ENCODE measurements at regions not wholly inside any gene's neighbourhood (a gene's known extent, or its start where the extent isn't known, plus 50 kb on each side); places are given as distances from the start of the nearest gene placed in this dataset.

GRCh38 chr1:105427543-105427942, 1628.9 kb upstream of the PRMT6 start:
- no peaks in the 10 kb centered on the region for H3K36me3 ChIP-seq (replicated peaks in 1 of 2; ENCODE audit: control insufficient read depth in 1 of 2, insufficient read depth in 2 of 2, low read length in 2 of 2)
- 0 out of 2 replicates have a peak, but pooled peaks cover 6% of the 10 kb centered on the region for H3K9me3 ChIP-seq (ENCODE audit: low read length)
- in situ Hi-C loops (cut with HindIII; ENCODE audit: extremely low pct_ligation_motif_present, low pct_unique_long_range_greater_than_20kb): no loop called here
- H3K9ac ChIP-seq (ENCODE audit: insufficient read depth, low read depth, low read length): no peak overlapping the region
- no TSS peak for BruUV-seq (replicated peaks)
- FAIRE-seq (no peak), DNase-seq (ENCODE audit: low spot score) (no peak), ATAC-seq (no peak)
- ChIA-PET CTCF (ENCODE audit: low intra/inter-chr PET ratio, low total read pairs) (no interaction called here), POLR2A (no interaction called here)
- no peak for TF ChIP-seq ATF5 (CRISPR knock-in tag; IDR thresholded peaks at IDR 0.05; ENCODE audit: low read depth)
- TF ChIP-seq PHF21A (CRISPR knock-in tag; IDR thresholded peaks at IDR 0.05): no peak
- TF ChIP-seq ZNF639 (CRISPR knock-in tag; conservative IDR thresholded peaks at IDR 0.05): no peak
- TF ChIP-seq ZNF367 (CRISPR knock-in tag; IDR thresholded peaks at IDR 0.05; ENCODE audit: borderline replicate concordance): no peak
- TF ChIP-seq NAIF1 (CRISPR knock-in tag; IDR thresholded peaks at IDR 0.05; ENCODE audit: borderline replicate concordance): no peak
- TF ChIP-seq ZNF816 (CRISPR knock-in tag; IDR thresholded peaks at IDR 0.05; ENCODE audit: borderline replicate concordance): no peak
- H4K20me1 ChIP-seq (ENCODE audit: insufficient read depth, low read length): no peaks in the 10 kb centered on the region
- WGBS (ENCODE audit: low lambda C conversion rate): 2% methylated on average over 2 of the region's 2 CpGs
- intact Hi-C loops (cut with micrococcal nuclease; ENCODE audit: unreplicated experiment): no loop called here
- H3K27ac ChIP-seq (ENCODE audit: extremely low read length, insufficient read depth, low read length): no peak overlapping the region
- H3K4me1 ChIP-seq (ENCODE audit: insufficient read depth, low read length): no peaks in the 10 kb centered on the region
- H3K4me3 ChIP-seq (replicated peaks in 1 of 3; ENCODE audit: insufficient read depth in 1 of 3, low read depth in 2 of 3, low read length in 3 of 3): no peak overlapping the region
- no peaks in the 10 kb centered on the region for H3K27me3 ChIP-seq (ENCODE audit: control insufficient read depth in 1 of 2, insufficient read depth in 2 of 2, low read length in 2 of 2)
- no peaks in the 10 kb centered on the region for H3K79me2 ChIP-seq (ENCODE audit: insufficient read depth, low read length)
- no peak overlapping the region for H3K4me2 ChIP-seq (ENCODE audit: low read depth, low read length)
- no peak overlapping the region for H2AFZ ChIP-seq (ENCODE audit: low read length)

GRCh38 chr1:105436589-105437259, 1619.8 kb upstream of the PRMT6 start:
- ChIA-PET POLR2A (no interaction called here), CTCF (ENCODE audit: low intra/inter-chr PET ratio, low total read pairs) (no interaction called here)
- no peaks in the 10 kb centered on the region for H3K36me3 ChIP-seq (replicated peaks in 1 of 2; ENCODE audit: control insufficient read depth in 1 of 2, insufficient read depth in 2 of 2, low read length in 2 of 2)
- DNase-seq (ENCODE audit: low spot score): no peak
- no peak overlapping the region for H3K9ac ChIP-seq (ENCODE audit: insufficient read depth, low read depth, low read length)
- ATAC-seq: no peak
- H3K27ac ChIP-seq (ENCODE audit: extremely low read length, insufficient read depth, low read length): no peak overlapping the region
- H2AFZ ChIP-seq (ENCODE audit: low read length): no peak overlapping the region
- H3K9me3 ChIP-seq (ENCODE audit: low read length): peaks cover 45% of the 10 kb centered on the region
- 5% methylated on average over 2 of the region's 7 CpGs for WGBS (ENCODE audit: low lambda C conversion rate)
- BruUV-seq (replicated peaks): no TSS peak
- no peak overlapping the region for H3K4me3 ChIP-seq (replicated peaks in 1 of 3; ENCODE audit: insufficient read depth in 1 of 3, low read depth in 2 of 3, low read length in 3 of 3)
- no peak overlapping the region for H3K4me2 ChIP-seq (ENCODE audit: low read depth, low read length)
- H3K79me2 ChIP-seq (ENCODE audit: insufficient read depth, low read length): no peaks in the 10 kb centered on the region
- no peaks in the 10 kb centered on the region for H4K20me1 ChIP-seq (ENCODE audit: insufficient read depth, low read length)
- no peak for FAIRE-seq
- no peaks in the 10 kb centered on the region for H3K27me3 ChIP-seq (ENCODE audit: control insufficient read depth in 1 of 2, insufficient read depth in 2 of 2, low read length in 2 of 2)
- no peaks in the 10 kb centered on the region for H3K4me1 ChIP-seq (ENCODE audit: insufficient read depth, low read length)
- in situ Hi-C loops (cut with HindIII; ENCODE audit: extremely low pct_ligation_motif_present, low pct_unique_long_range_greater_than_20kb) (no loop called here), intact Hi-C loops (cut with micrococcal nuclease; ENCODE audit: unreplicated experiment) (no loop called here)
- TF ChIP-seq MLXIP (CRISPR knock-in tag; IDR thresholded peaks at IDR 0.05; ENCODE audit: borderline replicate concordance) (no peak), REL (CRISPR knock-in tag; conservative IDR thresholded peaks at IDR 0.05) (no peak), U2AF1 (optimal IDR thresholded peaks at IDR 0.05; ENCODE audit: low read depth, low read length) (no peak)
